ENCODE measurements at regions not wholly inside any gene's neighbourhood (a gene's known extent, or its start where the extent isn't known, plus 50 kb on each side); places are given as distances from the start of the nearest gene placed in this dataset.

DNA sequence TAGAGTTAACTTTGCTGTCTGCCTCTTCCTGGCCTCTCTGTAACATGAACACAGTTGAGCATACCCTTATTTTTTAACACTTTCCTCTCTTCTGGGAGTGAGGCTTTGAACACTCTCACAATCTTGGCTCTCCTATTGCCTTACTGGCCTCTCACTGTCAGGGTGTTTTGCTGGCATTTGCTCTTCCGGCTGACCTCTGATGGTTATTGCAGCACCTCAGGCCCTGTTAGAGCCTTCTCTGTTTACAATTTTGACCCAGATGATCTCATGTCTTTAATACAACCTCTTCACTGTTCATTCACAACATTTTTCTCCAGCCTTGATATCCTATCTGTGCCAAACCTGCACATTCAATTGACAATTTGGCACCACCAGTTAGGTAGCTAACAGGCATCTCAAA lies 357.8 kb upstream of the USP15 start:
- TF ChIP-seq POU2F2 (IDR thresholded peaks at IDR 0.05; ENCODE audit: low read depth, low read length) (no peak), TAF1 (IDR thresholded peaks at IDR 0.05; ENCODE audit: low read depth, low read length) (no peak), POLR2AphosphoS5 (IDR thresholded peaks at IDR 0.05; ENCODE audit: low read depth, low read length) (no peak)
